Ascending aorta (tissue), 2 donors: ENCODE measurements at regions not wholly inside any gene's neighbourhood (a gene's known extent, or its start where the extent isn't known, plus 50 kb on each side); places are given as distances from the start of the nearest gene placed in this dataset.

Source experiments
- DNase-seq, 2 donors: peaks; one replicate each; pipeline ENCODE4 v3.0.0-alpha.2; 2019; ENCODE audit warnings: low spot score in 2 of 2
- H3K27ac ChIP-seq, 2 donors: fragments of 200-600 bp; sonication (generic); one replicate each; pipeline ENCODE4 v1.5.1; 2016 to 2017; ENCODE audit warnings: mild to moderate bottlenecking in 1 of 2
- H3K27me3 ChIP-seq: fragments of 200-600 bp; sonication (generic); one replicate; pipeline ENCODE4 v1.5.1; 2017
- H3K36me3 ChIP-seq, 2 donors: fragments of 200-600 bp; sonication (generic); one replicate each; pipeline ENCODE4 v1.5.1; 2016
- H3K4me1 ChIP-seq, 2 donors: fragments of 200-600 bp; sonication (generic); one replicate each; pipeline ENCODE4 v1.5.1; 2016 to 2017; ENCODE audit warnings: mild to moderate bottlenecking in 1 of 2
- H3K4me3 ChIP-seq, 2 donors: fragments of 200-600 bp; sonication (generic); one replicate each; pipeline ENCODE4 v1.5.1; 2016 to 2017; ENCODE audit warnings: mild to moderate bottlenecking in 1 of 2
- H3K9me3 ChIP-seq, 2 donors: fragments of 200-600 bp; sonication (generic); one replicate each; pipeline ENCODE4 v1.5.1; 2016
- intact Hi-C: fragments of 100-400 bp; cut with DNase I; formaldehyde crosslinking; loops from one replicate; pipeline ENCODE4 v1.15.1; 2023
- TF ChIP-seq, protein P1 (sequence below), 3 experiments: fragments of 200-600 bp in 2 of 3; fragments of 450-650 bp in 1 of 3; sonication (generic) in 2 of 3; IDR thresholded peaks; one replicate each; pipeline ENCODE4 v1.5.1; 2016 to 2019; ENCODE audit warnings: antibody characterized with exemption in 3 of 3, mild to moderate bottlenecking in 1 of 3, moderate library complexity in 1 of 3

DNA sequence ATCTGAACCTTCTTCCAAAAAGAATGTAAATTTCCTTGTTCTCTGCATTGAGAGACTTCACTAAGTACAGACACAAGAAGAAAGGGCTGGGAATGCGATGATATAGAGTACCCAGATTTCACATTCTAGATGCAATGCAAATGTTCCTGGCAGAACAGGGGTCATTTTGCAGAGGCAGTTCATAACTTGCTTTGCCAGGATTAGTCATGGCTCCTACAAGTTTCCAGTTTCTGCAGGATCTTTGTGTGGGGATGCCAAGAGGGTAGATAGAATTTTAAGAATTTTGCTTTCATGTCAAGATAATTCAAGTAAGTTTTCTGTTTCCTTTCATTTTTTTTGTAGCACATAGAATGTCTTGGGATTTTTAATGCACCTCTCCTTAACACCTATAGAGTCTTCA, 181.2 kb downstream of the FGF9 start:
- no peaks in the 10 kb centered on the region for H3K9me3 ChIP-seq
- DNase-seq, result no peak

DNA sequence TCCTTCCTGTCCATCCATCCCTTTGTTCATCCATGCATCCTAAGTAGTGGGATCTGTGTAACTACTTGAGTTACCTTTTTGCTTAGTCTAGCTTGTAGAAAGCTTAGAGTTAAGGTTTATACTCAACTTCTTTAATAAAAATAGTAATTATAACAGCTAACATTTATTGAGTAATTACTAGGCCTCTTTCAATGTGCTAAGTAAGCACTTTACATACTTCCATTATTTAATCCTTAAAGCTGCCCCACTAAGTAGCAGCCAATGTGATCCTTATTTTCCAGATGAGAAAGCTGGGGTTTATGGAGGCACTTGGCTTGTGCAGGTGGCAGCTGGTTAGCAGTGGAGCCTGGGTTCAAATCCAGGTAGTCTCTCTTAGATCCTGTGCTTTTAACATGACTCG, 182.9 kb downstream of the FGF9 start:
- Histone ChIP-seq H3K27me3 (no peaks in the 10 kb centered on the region), H3K36me3 (no peaks in the 10 kb centered on the region), H3K4me1 (peaks cover 0 to 5% of the 10 kb centered on the region in 2 donors), H3K27ac (no peak overlapping the region), H3K9me3 (no peaks in the 10 kb centered on the region), H3K4me3 (no peak overlapping the region)
- TF ChIP-seq, protein P1, sequence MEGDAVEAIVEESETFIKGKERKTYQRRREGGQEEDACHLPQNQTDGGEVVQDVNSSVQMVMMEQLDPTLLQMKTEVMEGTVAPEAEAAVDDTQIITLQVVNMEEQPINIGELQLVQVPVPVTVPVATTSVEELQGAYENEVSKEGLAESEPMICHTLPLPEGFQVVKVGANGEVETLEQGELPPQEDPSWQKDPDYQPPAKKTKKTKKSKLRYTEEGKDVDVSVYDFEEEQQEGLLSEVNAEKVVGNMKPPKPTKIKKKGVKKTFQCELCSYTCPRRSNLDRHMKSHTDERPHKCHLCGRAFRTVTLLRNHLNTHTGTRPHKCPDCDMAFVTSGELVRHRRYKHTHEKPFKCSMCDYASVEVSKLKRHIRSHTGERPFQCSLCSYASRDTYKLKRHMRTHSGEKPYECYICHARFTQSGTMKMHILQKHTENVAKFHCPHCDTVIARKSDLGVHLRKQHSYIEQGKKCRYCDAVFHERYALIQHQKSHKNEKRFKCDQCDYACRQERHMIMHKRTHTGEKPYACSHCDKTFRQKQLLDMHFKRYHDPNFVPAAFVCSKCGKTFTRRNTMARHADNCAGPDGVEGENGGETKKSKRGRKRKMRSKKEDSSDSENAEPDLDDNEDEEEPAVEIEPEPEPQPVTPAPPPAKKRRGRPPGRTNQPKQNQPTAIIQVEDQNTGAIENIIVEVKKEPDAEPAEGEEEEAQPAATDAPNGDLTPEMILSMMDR (IDR thresholded peaks at IDR 0.05), result no peak
- intact Hi-C loops, result no loop called here
- DNase-seq, result no peak

More for the DNA sequence above, 181.2 kb downstream of the FGF9 start:
- intact Hi-C loops, result no loop called here
- TF ChIP-seq, protein P1 (IDR thresholded peaks at IDR 0.05), result no peak
- Histone ChIP-seq H3K27ac (no peak overlapping the region), H3K4me3 (no peak overlapping the region), H3K4me1 (peaks cover 0 to 5% of the 10 kb centered on the region in 2 donors), H3K27me3 (no peaks in the 10 kb centered on the region), H3K36me3 (no peaks in the 10 kb centered on the region)

DNA sequence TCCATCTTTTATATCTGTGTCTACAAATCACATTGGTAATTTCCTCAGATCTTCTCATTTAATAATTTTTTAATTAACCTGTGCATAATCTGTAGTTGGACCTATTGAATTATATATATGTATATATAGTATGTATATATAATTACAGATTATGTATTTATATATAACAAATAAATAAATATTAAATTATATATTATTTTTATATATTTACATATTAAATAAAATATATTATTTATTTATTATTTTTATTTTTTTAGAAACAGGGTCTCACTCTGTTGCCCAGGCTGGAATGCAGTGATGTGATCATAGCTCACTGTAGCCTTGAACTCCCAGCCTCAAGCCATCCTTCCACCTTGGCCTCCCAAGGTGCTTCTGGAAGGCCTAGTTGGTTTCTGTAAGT, 197.9 kb downstream of the FGF9 start:
- H3K27me3 ChIP-seq, result no peaks in the 10 kb centered on the region
- no peak overlapping the region for H3K4me3 ChIP-seq
- DNase-seq, result no peak
- H3K27ac ChIP-seq, result no peak overlapping the region
- no peaks in the 10 kb centered on the region for H3K4me1 ChIP-seq
- intact Hi-C loops, result no loop called here
- H3K36me3 ChIP-seq, result no peaks in the 10 kb centered on the region
- TF ChIP-seq, protein P1 (IDR thresholded peaks at IDR 0.05), result no peak
- no peaks in the 10 kb centered on the region for H3K9me3 ChIP-seq

DNA sequence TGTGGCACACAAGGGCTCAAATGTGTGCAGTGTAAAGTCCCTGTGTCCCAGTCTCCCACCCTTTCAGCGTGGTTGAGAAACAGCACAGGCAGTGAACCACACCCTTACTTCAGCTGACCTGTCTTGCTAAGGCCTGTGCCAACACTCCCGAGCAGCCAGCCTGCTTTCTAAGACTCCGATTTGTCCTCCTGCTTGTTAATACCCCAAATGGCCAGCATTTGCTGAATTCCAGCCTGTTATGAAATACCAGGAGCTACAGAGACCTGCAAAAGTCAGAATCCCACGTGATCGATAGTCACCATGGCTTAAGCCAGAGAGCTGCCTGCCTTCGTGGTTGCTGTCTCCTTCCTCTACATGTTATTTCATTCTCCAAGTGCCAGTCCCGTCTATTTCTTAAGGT, 200.5 kb downstream of the FGF9 start:
- no peak for DNase-seq
- Histone ChIP-seq H3K9me3 (no peaks in the 10 kb centered on the region), H3K27me3 (no peaks in the 10 kb centered on the region), H3K4me1 (no peaks in the 10 kb centered on the region), H3K27ac (no peak overlapping the region), H3K36me3 (no peaks in the 10 kb centered on the region), H3K4me3 (no peak overlapping the region)
- TF ChIP-seq, protein P1 (IDR thresholded peaks at IDR 0.05), result no peak
- intact Hi-C loops, result no loop called here

DNA sequence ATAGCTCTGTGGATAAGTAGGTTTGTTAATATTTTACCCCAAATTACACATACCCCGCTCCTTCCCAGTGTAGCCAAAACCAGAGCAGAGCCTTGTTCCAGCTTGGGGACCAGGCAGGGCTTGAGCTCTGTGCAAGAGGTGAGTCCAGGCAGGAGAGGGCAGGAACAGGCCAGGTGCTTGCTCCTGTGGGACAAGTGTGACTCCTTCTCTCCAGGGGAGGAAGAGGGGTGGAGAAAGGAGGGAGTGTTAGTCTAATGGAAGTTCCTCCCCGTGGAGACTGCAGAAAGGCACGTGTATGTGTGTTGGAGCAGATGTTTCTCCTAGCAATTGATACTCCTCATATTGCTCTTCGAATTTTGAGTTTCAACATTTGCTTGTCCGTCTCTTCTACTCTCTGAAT, 201.0 kb downstream of the FGF9 start:
- TF ChIP-seq, protein P1 (IDR thresholded peaks at IDR 0.05), result no peak
- no peak for DNase-seq

DNA sequence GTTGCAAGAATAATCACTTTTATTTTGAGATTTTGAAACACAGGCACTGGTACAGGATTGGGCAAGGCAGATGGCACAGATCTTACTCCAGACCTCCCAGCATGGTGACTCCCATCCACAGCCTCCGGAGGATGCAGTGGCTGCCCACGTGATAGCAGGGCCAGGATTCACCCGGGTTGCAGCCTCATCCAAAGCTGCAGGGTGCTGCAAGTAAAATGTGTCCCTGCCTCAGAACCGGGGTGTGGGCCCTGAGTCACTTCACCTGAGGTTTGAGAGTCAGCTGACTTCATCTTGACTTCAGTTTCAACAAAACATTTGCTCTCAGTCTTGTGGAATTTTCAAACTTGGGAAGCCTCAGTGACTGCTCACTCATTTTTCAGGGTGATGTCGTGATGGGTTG, 201.9 kb downstream of the FGF9 start:
- H3K4me1 ChIP-seq, result no peaks in the 10 kb centered on the region
- intact Hi-C loops, result no loop called here
- no peaks in the 10 kb centered on the region for H3K27me3 ChIP-seq
- H3K36me3 ChIP-seq, result no peaks in the 10 kb centered on the region
- H3K4me3 ChIP-seq, result no peak overlapping the region
- H3K27ac ChIP-seq, result no peak overlapping the region
- H3K9me3 ChIP-seq, result no peaks in the 10 kb centered on the region
- DNase-seq, result no peak
- TF ChIP-seq, protein P1 (IDR thresholded peaks at IDR 0.05), result no peak

More for the DNA sequence above, 201.0 kb downstream of the FGF9 start:
- no peaks in the 10 kb centered on the region for H3K36me3 ChIP-seq
- H3K27me3 ChIP-seq, result no peaks in the 10 kb centered on the region
- H3K4me3 ChIP-seq, result no peak overlapping the region
- no peaks in the 10 kb centered on the region for H3K4me1 ChIP-seq
- H3K9me3 ChIP-seq, result no peaks in the 10 kb centered on the region
- no peak overlapping the region for H3K27ac ChIP-seq
- intact Hi-C loops, result no loop called here
